Fibroblast of gingiva (primary cell): ENCODE measurements at regions not wholly inside any gene's neighbourhood (a gene's known extent, or its start where the extent isn't known, plus 50 kb on each side); places are given as distances from the start of the nearest gene placed in this dataset.
A peak's percentile ranks its signal among the peaks of the same experiment; 100 is the strongest.

Source experiments
- DNase-seq: peaks from one replicate; pipeline ENCODE4 v3.0.0-alpha.2; 2011; ENCODE audit warnings: low read depth

DNA sequence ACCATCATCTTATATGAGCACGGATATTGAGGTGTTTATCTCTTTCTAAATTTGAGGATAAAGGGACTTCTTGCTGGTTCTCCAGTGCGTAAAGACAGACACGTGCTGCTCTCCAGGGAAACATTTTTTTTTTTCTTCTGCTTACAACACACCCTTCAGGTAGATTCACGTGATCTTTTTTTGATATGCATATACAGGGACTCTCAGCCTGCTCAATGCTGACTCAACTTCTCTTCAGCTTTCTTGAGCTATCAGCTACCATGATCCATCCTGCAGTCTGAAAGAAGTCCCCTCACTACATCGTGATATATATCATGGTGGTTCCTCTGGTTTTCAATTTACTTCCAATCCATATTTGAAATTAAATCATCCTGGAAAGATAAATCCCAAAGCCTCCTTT is 87.1 kb upstream of the SLITRK3 start:
- DNase-seq: no peak

DNA sequence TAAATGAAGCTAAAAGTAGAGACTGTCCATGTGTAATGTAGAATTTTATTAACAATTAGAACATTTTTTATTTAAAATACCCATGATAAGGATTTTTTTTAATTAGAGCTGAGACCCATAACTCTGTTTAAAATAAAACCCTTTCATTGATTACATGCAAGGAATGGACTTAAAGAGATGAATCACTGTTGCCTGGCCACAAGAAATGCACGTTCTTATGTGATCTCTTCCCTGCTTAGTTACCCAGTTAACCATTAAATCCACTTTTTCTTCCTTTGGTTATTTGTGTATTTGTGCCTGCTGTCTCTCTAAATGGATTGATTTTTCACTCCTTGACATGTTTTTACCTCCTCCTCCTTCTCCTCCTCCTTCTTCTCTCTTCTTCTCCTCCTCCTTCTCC is 83.3 kb upstream of the SLITRK3 start:
- no peak for DNase-seq

GRCh38 chr3:165273411-165273810 is 77.2 kb upstream of the SLITRK3 start:
- DNase-seq: no peak

GRCh38 chr3:165259541-165260193 is 63.5 kb upstream of the SLITRK3 start:
- DNase-seq: peak; percentile 22

DNA sequence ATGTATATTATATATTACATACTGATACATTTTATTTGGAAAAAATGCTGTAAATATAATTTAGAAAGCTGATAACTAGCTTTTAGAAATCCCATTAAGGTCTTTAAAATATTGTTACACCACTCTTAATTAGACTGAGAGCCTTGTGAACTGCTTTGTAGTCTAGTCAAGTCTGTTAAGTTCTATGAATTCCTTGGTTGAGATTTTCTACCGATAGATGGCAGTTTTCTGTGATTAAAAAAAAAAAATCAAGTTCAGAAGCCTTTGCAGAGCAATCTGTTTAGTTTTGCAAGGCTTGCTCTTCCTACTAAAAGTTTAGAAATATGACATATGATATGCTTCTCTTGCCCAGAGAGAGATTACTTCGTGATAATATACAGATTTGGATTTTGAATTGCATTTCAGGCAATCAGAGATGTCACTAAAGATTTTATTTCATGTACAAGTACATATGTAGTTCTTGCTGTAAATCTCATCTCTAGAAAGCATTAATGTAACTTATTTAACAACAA is 60.4 kb upstream of the SLITRK3 start:
- peak; percentile 37 for DNase-seq

DNA sequence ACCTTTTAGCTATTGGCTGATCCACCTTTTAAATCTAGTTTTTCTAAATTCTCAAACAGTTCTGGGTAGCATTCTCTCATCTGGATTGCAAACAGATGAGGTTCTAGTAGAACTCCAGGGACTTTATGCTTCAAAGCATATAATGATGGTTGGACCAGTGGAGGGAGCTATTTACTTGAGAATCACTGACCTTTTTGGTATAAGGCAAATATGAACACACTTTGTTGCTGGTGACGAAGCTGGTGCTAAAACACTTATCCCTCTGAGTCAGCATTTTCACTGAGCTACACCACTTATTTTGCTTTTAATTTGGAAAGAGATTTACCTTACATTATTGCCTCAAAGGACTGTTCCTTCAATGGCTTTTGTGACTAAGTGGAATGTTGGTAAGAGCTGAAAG is 58.6 kb upstream of the SLITRK3 start:
- DNase-seq: peak; percentile 49
